Mammary epithelial cell (primary cell): ENCODE measurements at regions not wholly inside any gene's neighbourhood (a gene's known extent, or its start where the extent isn't known, plus 50 kb on each side); places are given as distances from the start of the nearest gene placed in this dataset.

ENCODE experiments used
- EZH2 ChIP-seq: IDR thresholded peaks from 2 replicates; pipeline ENCODE4 v1.6.1; 2012; ENCODE audit warnings: low read length, inconsistent platforms, borderline replicate concordance
- TF ChIP-seq, protein P1 (sequence below), 2 donors: IDR thresholded peaks in 1 of 2; conservative IDR thresholded peaks in 1 of 2; 2 replicates each; pipeline ENCODE4 v1.5.1; 2011 to 2012; ENCODE audit warnings: inconsistent platforms in 2 of 2, low read length in 2 of 2, mild to moderate bottlenecking in 2 of 2, control low read depth in 1 of 2, low read depth in 1 of 2; ENCODE audit not compliant: insufficient read depth in 1 of 2; ENCODE audit errors: extremely low read depth in 1 of 2

DNA sequence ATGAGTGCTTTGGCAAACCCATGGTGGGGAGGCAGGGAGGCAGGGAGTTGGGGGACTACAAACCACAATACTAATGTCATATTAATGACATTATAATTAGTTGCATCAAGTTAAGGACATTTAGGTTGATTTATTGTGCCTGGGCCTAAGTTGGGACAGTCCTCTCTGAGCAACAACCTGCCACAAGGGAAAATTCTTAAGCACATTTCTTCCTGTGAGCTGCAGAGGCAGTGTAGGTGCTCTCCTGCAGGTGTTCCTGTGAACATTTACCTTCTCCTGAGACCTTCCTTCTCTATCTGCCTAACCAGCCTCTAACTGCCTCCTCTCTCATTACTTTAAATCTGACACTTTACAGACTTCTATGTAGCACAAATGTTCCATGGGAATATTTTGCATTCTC is 1830.0 kb upstream of the AGA start:
- TF ChIP-seq, protein P1, sequence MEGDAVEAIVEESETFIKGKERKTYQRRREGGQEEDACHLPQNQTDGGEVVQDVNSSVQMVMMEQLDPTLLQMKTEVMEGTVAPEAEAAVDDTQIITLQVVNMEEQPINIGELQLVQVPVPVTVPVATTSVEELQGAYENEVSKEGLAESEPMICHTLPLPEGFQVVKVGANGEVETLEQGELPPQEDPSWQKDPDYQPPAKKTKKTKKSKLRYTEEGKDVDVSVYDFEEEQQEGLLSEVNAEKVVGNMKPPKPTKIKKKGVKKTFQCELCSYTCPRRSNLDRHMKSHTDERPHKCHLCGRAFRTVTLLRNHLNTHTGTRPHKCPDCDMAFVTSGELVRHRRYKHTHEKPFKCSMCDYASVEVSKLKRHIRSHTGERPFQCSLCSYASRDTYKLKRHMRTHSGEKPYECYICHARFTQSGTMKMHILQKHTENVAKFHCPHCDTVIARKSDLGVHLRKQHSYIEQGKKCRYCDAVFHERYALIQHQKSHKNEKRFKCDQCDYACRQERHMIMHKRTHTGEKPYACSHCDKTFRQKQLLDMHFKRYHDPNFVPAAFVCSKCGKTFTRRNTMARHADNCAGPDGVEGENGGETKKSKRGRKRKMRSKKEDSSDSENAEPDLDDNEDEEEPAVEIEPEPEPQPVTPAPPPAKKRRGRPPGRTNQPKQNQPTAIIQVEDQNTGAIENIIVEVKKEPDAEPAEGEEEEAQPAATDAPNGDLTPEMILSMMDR (conservative IDR thresholded peaks at IDR 0.05 in 1 of 2, IDR thresholded peaks at IDR 0.05 in 1 of 2; ENCODE audit: extremely low read depth in 1 of 2, insufficient read depth in 1 of 2, low read depth in 1 of 2, low read length in 2 of 2): no peak
- no peak for TF ChIP-seq EZH2
